Suprapubic skin (tissue), 3 donors: ENCODE measurements at regions not wholly inside any gene's neighbourhood (a gene's known extent, or its start where the extent isn't known, plus 50 kb on each side); places are given as distances from the start of the nearest gene placed in this dataset.

Source experiments
- CTCF ChIP-seq, 2 donors: fragments of 200-600 bp in 1 of 2; fragments of 450-650 bp in 1 of 2; sonication (generic) in 1 of 2; IDR thresholded peaks; one replicate each; pipeline ENCODE4 v1.5.1; 2016 to 2019; ENCODE audit warnings: antibody characterized with exemption in 2 of 2, mild to moderate bottlenecking in 1 of 2, moderate library complexity in 1 of 2
- POLR2A ChIP-seq, 2 donors: fragments of 450-650 bp; IDR thresholded peaks; one replicate each; pipeline ENCODE4 v1.6.1; 2017; ENCODE audit warnings: antibody characterized with exemption in 2 of 2, mild to moderate bottlenecking in 2 of 2, moderate library complexity in 2 of 2

GRCh38 chr17:14525551-14526455, 224.9 kb downstream of the HS3ST3B1 start:
- TF ChIP-seq POLR2A (IDR thresholded peaks at IDR 0.05), result no peak
- no peak for TF ChIP-seq CTCF (IDR thresholded peaks at IDR 0.05)
